Neural cell (in vitro differentiated cells): ENCODE measurements at regions not wholly inside any gene's neighbourhood (a gene's known extent, or its start where the extent isn't known, plus 50 kb on each side); places are given as distances from the start of the nearest gene placed in this dataset.

Experiments
- H2AFZ ChIP-seq: fragments of 200-600, 300-800 bp; sonication (generic), shearing (Covaris generic); 2 replicates; pipeline ENCODE4 v1.6.0; 2014; ENCODE audit warnings: low read depth, mild to moderate bottlenecking, antibody characterized with exemption, low read length, moderate library complexity
- H3F3A ChIP-seq: fragments of 200-600 bp; shearing (Covaris generic); 2 replicates; pipeline ENCODE4 v1.6.1; 2016; ENCODE audit warnings: mild to moderate bottlenecking, moderate library complexity, mixed read lengths, antibody characterized with exemption, low read length; ENCODE audit not compliant: insufficient read depth, poor library complexity, severe bottlenecking
- H3K27ac ChIP-seq: fragments of 200-600, 300-800 bp; sonication (generic), shearing (Covaris generic); 2 replicates; pipeline ENCODE4 v1.5.1; 2014; ENCODE audit warnings: mild to moderate bottlenecking, low read length, moderate library complexity
- H3K27me3 ChIP-seq: fragments of 300-800, 200-600 bp; sonication (generic), shearing (Covaris generic); 2 replicates; pipeline ENCODE4 v1.6.0; 2014; ENCODE audit warnings: mild to moderate bottlenecking, low read depth, low read length, moderate library complexity; ENCODE audit not compliant: insufficient read depth
- H3K36me3 ChIP-seq: fragments of 300-800, 200-600 bp; sonication (generic), shearing (Covaris generic); 2 replicates; pipeline ENCODE4 v1.5.1; 2014; ENCODE audit warnings: mild to moderate bottlenecking, antibody characterized with exemption, low read length, moderate library complexity; ENCODE audit not compliant: insufficient read depth
- H3K4me2 ChIP-seq: fragments of 300-800, 200-600 bp; sonication (generic), shearing (Covaris generic); 2 replicates; pipeline ENCODE4 v1.6.0; 2014; ENCODE audit warnings: mild to moderate bottlenecking, low read length
- H3K4me3 ChIP-seq: fragments of 300-800, 200-600 bp; sonication (generic), shearing (Covaris generic); 2 replicates; pipeline ENCODE4 v1.5.1; 2014; ENCODE audit warnings: mild to moderate bottlenecking, low read length, moderate library complexity
- H3K79me2 ChIP-seq: fragments of 200-600 bp; shearing (Covaris generic); replicated peaks from 2 replicates; pipeline ENCODE4 v1.6.0; 2014; ENCODE audit warnings: mild to moderate bottlenecking, low read length, moderate library complexity; ENCODE audit not compliant: insufficient read depth
- H3K9ac ChIP-seq: fragments of 300-800, 200-600 bp; sonication (generic), shearing (Covaris generic); 2 replicates; pipeline ENCODE4 v1.6.1; 2016; ENCODE audit warnings: mild to moderate bottlenecking, low read length, mixed read lengths
- H3K9me2 ChIP-seq: fragments of 200-600 bp; shearing (Covaris generic); 2 replicates; pipeline ENCODE4 v1.6.1; 2016; ENCODE audit warnings: mild to moderate bottlenecking, low read length, mixed read lengths; ENCODE audit not compliant: insufficient read depth
- H3K9me3 ChIP-seq: fragments of 200-600, 300-800 bp; sonication (generic), shearing (Covaris generic); 2 replicates; pipeline ENCODE4 v1.6.1; 2016; ENCODE audit warnings: mild to moderate bottlenecking, mixed run types, low read length, moderate library complexity, mixed read lengths
- H4K20me1 ChIP-seq: fragments of 200-600 bp; shearing (Covaris generic); 2 replicates; pipeline ENCODE4 v1.6.1; 2016; ENCODE audit warnings: mild to moderate bottlenecking, mixed run types; ENCODE audit not compliant: insufficient read depth
- EP300 ChIP-seq: fragments of 450-650 bp; conservative IDR thresholded peaks from 2 replicates; pipeline ENCODE4 v1.6.1; 2014; ENCODE audit warnings: antibody characterized with exemption, mild to moderate bottlenecking, moderate library complexity; ENCODE audit not compliant: poor library complexity, severe bottlenecking
- EZH2 ChIP-seq: fragments of 200-600, 300-800 bp; shearing (Covaris generic), sonication (generic); IDR thresholded peaks from 2 replicates; pipeline ENCODE4 v1.6.1; 2014; ENCODE audit warnings: antibody characterized with exemption, low read length, borderline replicate concordance, mild to moderate bottlenecking; ENCODE audit not compliant: insufficient read depth, poor library complexity, severe bottlenecking
- MXI1 ChIP-seq: fragments of 450-650 bp; conservative IDR thresholded peaks from 2 replicates; pipeline ENCODE4 v1.6.1; 2014; ENCODE audit warnings: antibody characterized with exemption, mild to moderate bottlenecking; ENCODE audit not compliant: poor library complexity, severe bottlenecking
- POLR2AphosphoS5 ChIP-seq: IDR thresholded peaks from 2 replicates; pipeline ENCODE4 v1.6.1; 2012
- RAD21 ChIP-seq: fragments of 450-650 bp; conservative IDR thresholded peaks from 2 replicates; pipeline ENCODE4 v1.6.1; 2014; ENCODE audit warnings: antibody characterized with exemption, mild to moderate bottlenecking, moderate library complexity
- SMC3 ChIP-seq: fragments of 450-650 bp; conservative IDR thresholded peaks from 2 replicates; pipeline ENCODE4 v1.6.1; 2014; ENCODE audit warnings: antibody characterized with exemption, mild to moderate bottlenecking, moderate library complexity; ENCODE audit not compliant: poor library complexity
- TAF1 ChIP-seq: IDR thresholded peaks from 2 replicates; pipeline ENCODE4 v1.6.1; 2012; ENCODE audit warnings: low read depth
- TF ChIP-seq, protein P1 (sequence below): IDR thresholded peaks from 2 replicates; pipeline ENCODE4 v1.6.1; 2012; ENCODE audit warnings: borderline replicate concordance
- TF ChIP-seq, protein P2 (sequence below): fragments of 450-650 bp; IDR thresholded peaks from 2 replicates; pipeline ENCODE4 v1.5.1; 2014; ENCODE audit warnings: antibody characterized with exemption, mild to moderate bottlenecking, moderate library complexity; ENCODE audit not compliant: poor library complexity, severe bottlenecking

DNA sequence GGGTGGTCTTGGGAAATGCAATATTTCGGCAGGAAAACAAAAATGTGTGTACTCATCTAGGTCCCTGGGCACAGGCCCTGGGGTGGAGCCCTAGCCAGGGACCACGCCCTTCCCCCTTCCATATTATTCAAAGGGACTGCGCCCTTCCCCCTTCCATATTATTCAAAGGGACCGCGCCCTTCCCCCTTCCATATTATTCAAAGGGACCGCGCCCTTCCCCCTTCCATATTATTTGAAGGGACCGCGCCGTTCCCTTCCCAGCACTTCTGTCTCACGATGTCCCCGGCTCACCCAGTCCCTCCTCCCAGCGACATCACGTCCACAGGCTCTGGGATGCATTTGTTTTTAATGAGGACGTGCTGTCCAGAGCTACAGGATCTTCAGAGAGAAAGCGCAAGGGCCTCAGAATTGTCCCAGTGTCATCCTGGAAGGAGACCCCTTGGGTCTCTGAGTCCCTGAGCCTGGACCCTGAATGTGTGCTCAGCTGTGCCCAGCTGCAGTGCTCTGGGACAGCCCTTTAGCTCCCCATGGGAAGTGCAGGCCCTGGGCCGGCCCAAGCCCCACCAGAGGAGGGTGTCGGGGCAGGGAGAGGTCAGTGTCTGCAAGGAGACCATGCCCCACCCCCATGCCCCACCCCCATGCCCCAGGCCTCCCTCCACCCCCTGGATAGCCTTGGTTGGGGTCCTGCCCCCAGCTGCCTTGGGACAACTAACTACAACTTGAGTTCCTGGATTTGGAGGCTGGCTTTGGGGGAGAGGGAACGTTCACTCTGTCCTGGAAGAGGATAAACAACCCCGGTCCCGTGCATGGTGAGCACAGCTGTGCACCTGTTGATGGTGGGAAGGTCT is 810.0 kb downstream of the BRD1 start:
- Histone ChIP-seq H3K4me2 (no peak overlapping the region), H2AFZ (no peak overlapping the region), H3K27ac (no peak overlapping the region), H3F3A (no peaks in the 10 kb centered on the region), H3K9me2 (no peaks in the 10 kb centered on the region), H3K27me3 (no peaks in the 10 kb centered on the region), H3K9ac (no peak overlapping the region), H3K4me3 (no peak overlapping the region), H4K20me1 (no peaks in the 10 kb centered on the region), H3K36me3 (no peaks in the 10 kb centered on the region), H3K9me3 (no peaks in the 10 kb centered on the region), H3K79me2 (no peaks in the 10 kb centered on the region)
- TF ChIP-seq MXI1, result no peak
- TF ChIP-seq RAD21, result no peak
- TF ChIP-seq, protein P1, sequence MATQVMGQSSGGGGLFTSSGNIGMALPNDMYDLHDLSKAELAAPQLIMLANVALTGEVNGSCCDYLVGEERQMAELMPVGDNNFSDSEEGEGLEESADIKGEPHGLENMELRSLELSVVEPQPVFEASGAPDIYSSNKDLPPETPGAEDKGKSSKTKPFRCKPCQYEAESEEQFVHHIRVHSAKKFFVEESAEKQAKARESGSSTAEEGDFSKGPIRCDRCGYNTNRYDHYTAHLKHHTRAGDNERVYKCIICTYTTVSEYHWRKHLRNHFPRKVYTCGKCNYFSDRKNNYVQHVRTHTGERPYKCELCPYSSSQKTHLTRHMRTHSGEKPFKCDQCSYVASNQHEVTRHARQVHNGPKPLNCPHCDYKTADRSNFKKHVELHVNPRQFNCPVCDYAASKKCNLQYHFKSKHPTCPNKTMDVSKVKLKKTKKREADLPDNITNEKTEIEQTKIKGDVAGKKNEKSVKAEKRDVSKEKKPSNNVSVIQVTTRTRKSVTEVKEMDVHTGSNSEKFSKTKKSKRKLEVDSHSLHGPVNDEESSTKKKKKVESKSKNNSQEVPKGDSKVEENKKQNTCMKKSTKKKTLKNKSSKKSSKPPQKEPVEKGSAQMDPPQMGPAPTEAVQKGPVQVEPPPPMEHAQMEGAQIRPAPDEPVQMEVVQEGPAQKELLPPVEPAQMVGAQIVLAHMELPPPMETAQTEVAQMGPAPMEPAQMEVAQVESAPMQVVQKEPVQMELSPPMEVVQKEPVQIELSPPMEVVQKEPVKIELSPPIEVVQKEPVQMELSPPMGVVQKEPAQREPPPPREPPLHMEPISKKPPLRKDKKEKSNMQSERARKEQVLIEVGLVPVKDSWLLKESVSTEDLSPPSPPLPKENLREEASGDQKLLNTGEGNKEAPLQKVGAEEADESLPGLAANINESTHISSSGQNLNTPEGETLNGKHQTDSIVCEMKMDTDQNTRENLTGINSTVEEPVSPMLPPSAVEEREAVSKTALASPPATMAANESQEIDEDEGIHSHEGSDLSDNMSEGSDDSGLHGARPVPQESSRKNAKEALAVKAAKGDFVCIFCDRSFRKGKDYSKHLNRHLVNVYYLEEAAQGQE, result no peak
- TF ChIP-seq, protein P2, sequence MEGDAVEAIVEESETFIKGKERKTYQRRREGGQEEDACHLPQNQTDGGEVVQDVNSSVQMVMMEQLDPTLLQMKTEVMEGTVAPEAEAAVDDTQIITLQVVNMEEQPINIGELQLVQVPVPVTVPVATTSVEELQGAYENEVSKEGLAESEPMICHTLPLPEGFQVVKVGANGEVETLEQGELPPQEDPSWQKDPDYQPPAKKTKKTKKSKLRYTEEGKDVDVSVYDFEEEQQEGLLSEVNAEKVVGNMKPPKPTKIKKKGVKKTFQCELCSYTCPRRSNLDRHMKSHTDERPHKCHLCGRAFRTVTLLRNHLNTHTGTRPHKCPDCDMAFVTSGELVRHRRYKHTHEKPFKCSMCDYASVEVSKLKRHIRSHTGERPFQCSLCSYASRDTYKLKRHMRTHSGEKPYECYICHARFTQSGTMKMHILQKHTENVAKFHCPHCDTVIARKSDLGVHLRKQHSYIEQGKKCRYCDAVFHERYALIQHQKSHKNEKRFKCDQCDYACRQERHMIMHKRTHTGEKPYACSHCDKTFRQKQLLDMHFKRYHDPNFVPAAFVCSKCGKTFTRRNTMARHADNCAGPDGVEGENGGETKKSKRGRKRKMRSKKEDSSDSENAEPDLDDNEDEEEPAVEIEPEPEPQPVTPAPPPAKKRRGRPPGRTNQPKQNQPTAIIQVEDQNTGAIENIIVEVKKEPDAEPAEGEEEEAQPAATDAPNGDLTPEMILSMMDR, result no peak
- TF ChIP-seq EZH2, result no peak
- no peak for TF ChIP-seq EP300
- TF ChIP-seq TAF1, result no peak

DNA sequence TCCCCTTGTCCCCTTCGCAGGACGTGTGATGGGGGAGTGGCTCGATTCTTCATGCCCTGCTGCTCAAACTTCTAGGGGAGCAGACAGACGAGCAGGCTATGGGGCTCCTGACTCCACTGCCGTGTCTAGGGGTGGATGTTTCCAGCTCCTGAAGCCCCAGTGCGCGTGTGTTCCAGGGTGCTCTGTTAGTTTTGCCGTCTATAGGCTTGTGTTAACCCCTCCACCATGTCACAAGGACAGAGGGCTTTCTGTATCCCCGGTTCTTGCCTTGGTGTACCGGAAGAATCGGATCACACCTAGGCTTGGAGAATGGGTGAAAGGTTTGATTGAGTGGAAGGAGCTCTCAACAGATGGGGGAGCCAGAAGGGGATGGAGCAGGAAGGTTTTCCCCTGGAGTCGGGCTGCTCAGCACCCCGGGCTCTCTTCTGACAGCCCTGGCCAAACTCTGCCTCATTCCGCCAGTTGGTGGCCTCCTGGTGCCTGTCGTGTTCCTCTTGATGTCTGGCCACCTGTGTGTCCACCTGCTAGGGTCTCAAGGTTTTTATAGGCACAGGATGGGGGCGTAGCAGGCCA is 810.7 kb downstream of the BRD1 start:
- H3K9me3 ChIP-seq, result no peaks in the 10 kb centered on the region

More for the DNA sequence above, 810.7 kb downstream of the BRD1 start:
- H3K36me3 ChIP-seq, result no peaks in the 10 kb centered on the region
- H3K4me2 ChIP-seq, result no peak overlapping the region
- no peak overlapping the region for H3K27ac ChIP-seq
- H3K27me3 ChIP-seq, result no peaks in the 10 kb centered on the region
- no peak overlapping the region for H2AFZ ChIP-seq
- TF ChIP-seq EZH2 (no peak), TAF1 (no peak), SMC3 (no peak), MXI1 (no peak), RAD21 (no peak), EP300 (no peak), POLR2AphosphoS5 (no peak)
- TF ChIP-seq, protein P2, result no peak
- TF ChIP-seq, protein P1, result no peak
- no peaks in the 10 kb centered on the region for H3K79me2 ChIP-seq
- no peaks in the 10 kb centered on the region for H3K9me2 ChIP-seq
- H3F3A ChIP-seq, result no peaks in the 10 kb centered on the region
- no peak overlapping the region for H3K4me3 ChIP-seq
- H4K20me1 ChIP-seq, result no peaks in the 10 kb centered on the region
- no peak overlapping the region for H3K9ac ChIP-seq
